BJ (cell line): ENCODE measurements at regions not wholly inside any gene's neighbourhood (a gene's known extent, or its start where the extent isn't known, plus 50 kb on each side); places are given as distances from the start of the nearest gene placed in this dataset.

Experiments used
- CTCF ChIA-PET: fragments of 350-600 bp; formaldehyde crosslinking; extraction: SDS; loops from one replicate; lab custom pipeline; 2021; ENCODE audit warnings: antibody characterized with exemption, inconsistent platforms; lab: Yijun Ruan, JAX
- POLR2A ChIA-PET: fragments of 300-600 bp; sonication (Branson Sonifier 250); formaldehyde crosslinking; extraction: SDS; loops from one replicate; lab custom pipeline; 2021; ENCODE audit warnings: antibody characterized with exemption; lab: Charles Lee
- DNase-seq: peaks from one replicate; pipeline ENCODE4 v3.0.0-alpha.2; 2011; ENCODE audit warnings: low read depth
- H3K27me3 ChIP-seq: 2 replicates; pipeline ENCODE4 v1.6.0; 2011; ENCODE audit warnings: low read length; ENCODE audit not compliant: control insufficient read depth, insufficient read depth
- H3K36me3 ChIP-seq: 2 replicates; pipeline ENCODE4 v1.5.1; 2011; ENCODE audit warnings: low read length; ENCODE audit not compliant: control insufficient read depth, insufficient read depth
- H3K4me3 ChIP-seq: 2 replicates; pipeline ENCODE4 v1.5.1; 2011; ENCODE audit warnings: low read depth, mild to moderate bottlenecking, control low read depth, low read length
- CTCF ChIP-seq: IDR thresholded peaks from 2 replicates; pipeline ENCODE4 v1.5.1; 2011; ENCODE audit warnings: low read depth, mild to moderate bottlenecking, control low read depth, inconsistent platforms, low read length, moderate library complexity; ENCODE audit not compliant: insufficient read depth

- ChIA-PET POLR2A (no interaction called here), CTCF (interaction anchor here (0.6 kb wide), 1 partner anchor 414 kb away, joined by 3 read pairs; no protein-coding TSS in a partner anchor)
- no peak for TF ChIP-seq CTCF
- no peak for DNase-seq
- no peaks in the 10 kb centered on the region for H3K36me3 ChIP-seq
- no peak overlapping the region for H3K4me3 ChIP-seq
- no peaks in the 10 kb centered on the region for H3K27me3 ChIP-seq
Measured at GRCh38 chr6:121770943-121771342, 335.5 kb downstream of the GJA1 start.

- DNase-seq = no peak
- ChIA-PET POLR2A (no interaction called here), CTCF (interaction anchor here (0.6 to 0.7 kb wide), 2 partner anchors 78 to 408 kb away, joined by 3 to 4 read pairs; no protein-coding TSS in a partner anchor)
- no peak for TF ChIP-seq CTCF
- no peak overlapping the region for H3K4me3 ChIP-seq
- H3K27me3 ChIP-seq = no peaks in the 10 kb centered on the region
- H3K36me3 ChIP-seq = no peaks in the 10 kb centered on the region
Measured at GRCh38 chr6:121771937-121772720, 336.7 kb downstream of the GJA1 start.

- POLR2A ChIA-PET = no interaction called here
- TF ChIP-seq CTCF = no peak
- Histone ChIP-seq H3K4me3 (no peak overlapping the region), H3K27me3 (no peaks in the 10 kb centered on the region), H3K36me3 (no peaks in the 10 kb centered on the region)
- no peak for DNase-seq
- CTCF ChIA-PET = no interaction called here
Measured at GRCh38 chr6:121776054-121776453, 340.6 kb downstream of the GJA1 start.

- POLR2A ChIA-PET = no interaction called here
- DNase-seq = peak; percentile 81
- CTCF ChIA-PET = no interaction called here
- no peaks in the 10 kb centered on the region for H3K27me3 ChIP-seq
- TF ChIP-seq CTCF = no peak
- H3K4me3 ChIP-seq = no peak overlapping the region
- H3K36me3 ChIP-seq = no peaks in the 10 kb centered on the region
Measured at GRCh38 chr6:121780325-121781321, 345.2 kb downstream of the GJA1 start.
